H1 (cell line): ENCODE measurements at regions not wholly inside any gene's neighbourhood (a gene's known extent, or its start where the extent isn't known, plus 50 kb on each side); places are given as distances from the start of the nearest gene placed in this dataset.

Experiments
- RAD21 ChIP-seq, 2 experiments: IDR thresholded peaks in 1 of 2; conservative IDR thresholded peaks in 1 of 2; 2 replicates each; pipeline ENCODE4 v1.6.1; 2011; ENCODE audit warnings: low read depth in 2 of 2, low read length in 2 of 2, improper control_type of control experiment in 1 of 2, inconsistent platforms in 1 of 2, mild to moderate bottlenecking in 1 of 2, moderate library complexity in 1 of 2
- TF ChIP-seq, protein P1 (sequence below), 3 experiments: IDR thresholded peaks; 1 replicate in 2 of 3; 2 replicates in 1 of 3; pipeline versions ENCODE4 v1.5.1 to v1.6.1; 2011; ENCODE audit warnings: low read length in 3 of 3, mild to moderate bottlenecking in 3 of 3, inconsistent platforms in 2 of 3, low read depth in 1 of 3, moderate library complexity in 1 of 3; ENCODE audit not compliant: insufficient read depth in 1 of 3; ENCODE audit errors: control extremely low read depth in 1 of 3

DNA sequence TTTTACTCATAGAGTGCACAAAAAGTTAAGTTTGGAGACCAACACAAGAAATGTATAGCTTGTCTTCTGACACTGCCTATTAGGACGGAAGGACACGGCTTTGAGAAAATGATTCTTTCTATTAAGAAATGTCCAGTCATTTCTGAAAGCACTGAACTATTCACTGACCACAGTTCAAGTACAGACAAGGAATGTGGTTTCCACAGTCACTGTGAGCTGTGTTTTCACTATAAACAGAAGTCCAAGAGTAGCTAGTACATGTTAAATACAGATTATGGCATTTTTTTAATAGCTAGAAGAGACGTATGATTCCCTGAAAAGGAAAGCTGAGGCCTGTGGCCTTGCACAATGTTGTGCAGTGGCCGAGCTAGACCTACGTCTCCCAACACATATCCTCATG is 115.1 kb upstream of the GPM6A start (continued):
- TF ChIP-seq, protein P1, sequence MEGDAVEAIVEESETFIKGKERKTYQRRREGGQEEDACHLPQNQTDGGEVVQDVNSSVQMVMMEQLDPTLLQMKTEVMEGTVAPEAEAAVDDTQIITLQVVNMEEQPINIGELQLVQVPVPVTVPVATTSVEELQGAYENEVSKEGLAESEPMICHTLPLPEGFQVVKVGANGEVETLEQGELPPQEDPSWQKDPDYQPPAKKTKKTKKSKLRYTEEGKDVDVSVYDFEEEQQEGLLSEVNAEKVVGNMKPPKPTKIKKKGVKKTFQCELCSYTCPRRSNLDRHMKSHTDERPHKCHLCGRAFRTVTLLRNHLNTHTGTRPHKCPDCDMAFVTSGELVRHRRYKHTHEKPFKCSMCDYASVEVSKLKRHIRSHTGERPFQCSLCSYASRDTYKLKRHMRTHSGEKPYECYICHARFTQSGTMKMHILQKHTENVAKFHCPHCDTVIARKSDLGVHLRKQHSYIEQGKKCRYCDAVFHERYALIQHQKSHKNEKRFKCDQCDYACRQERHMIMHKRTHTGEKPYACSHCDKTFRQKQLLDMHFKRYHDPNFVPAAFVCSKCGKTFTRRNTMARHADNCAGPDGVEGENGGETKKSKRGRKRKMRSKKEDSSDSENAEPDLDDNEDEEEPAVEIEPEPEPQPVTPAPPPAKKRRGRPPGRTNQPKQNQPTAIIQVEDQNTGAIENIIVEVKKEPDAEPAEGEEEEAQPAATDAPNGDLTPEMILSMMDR (IDR thresholded peaks at IDR 0.05; ENCODE audit: control extremely low read depth in 1 of 3, insufficient read depth in 1 of 3, low read depth in 1 of 3, low read length in 3 of 3) = no peak
- TF ChIP-seq RAD21 (IDR thresholded peaks at IDR 0.05 in 1 of 2, conservative IDR thresholded peaks at IDR 0.05 in 1 of 2; ENCODE audit: low read depth in 2 of 2, low read length in 2 of 2) = no peak
